ENCODE measurements at regions not wholly inside any gene's neighbourhood (a gene's known extent, or its start where the extent isn't known, plus 50 kb on each side); places are given as distances from the start of the nearest gene placed in this dataset.

DNA sequence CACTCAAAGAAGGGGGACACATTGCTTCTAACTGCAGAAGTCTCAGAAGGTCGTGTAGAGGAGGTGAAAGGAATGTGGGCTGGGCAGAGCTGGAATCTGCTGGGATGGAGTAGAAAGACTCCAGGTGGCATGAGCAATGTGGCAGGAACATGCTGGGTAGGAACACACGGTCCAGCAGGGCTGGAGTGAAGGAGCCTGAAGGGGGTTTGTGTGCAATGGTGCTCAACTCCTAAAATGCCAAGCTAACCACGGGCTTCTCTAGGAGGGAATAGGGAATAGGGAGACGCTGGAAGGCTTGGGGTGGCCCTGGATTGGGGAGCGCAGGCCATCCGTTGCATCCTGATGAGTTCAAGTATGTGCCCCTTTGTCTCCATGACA is 253.8 kb downstream of the FAM43A start:
- H4K20me1 ChIP-seq (ENCODE audit: control insufficient read depth, insufficient read depth, low read length, poor library complexity, severe bottlenecking), result no peaks in the 10 kb centered on the region
- no peaks in the 10 kb centered on the region for H3K36me3 ChIP-seq (replicated peaks in 1 of 2; ENCODE audit: control extremely low read depth in 1 of 2, control insufficient read depth in 1 of 2, extremely low read depth in 1 of 2, insufficient read depth in 2 of 2, low read length in 1 of 2)
- no peak overlapping the region for H2AFZ ChIP-seq (ENCODE audit: insufficient read depth, low read depth, low read length, poor library complexity, severe bottlenecking)
- DNase-seq, result no peak
- intact Hi-C loops (cut with micrococcal nuclease), result no loop called here
- Mint-ChIP-seq H3K27ac (peak overlapping the region; percentile 5), H3K4me3 (no peak overlapping the region), H3K9me3 (ENCODE audit: insufficient read depth) (peaks cover 3% of the 10 kb centered on the region), H3K4me1 (peaks cover 23% of the 10 kb centered on the region), H3K27me3 (peaks cover 18% of the 10 kb centered on the region)
- H3K4me1 ChIP-seq (ENCODE audit: control insufficient read depth in 2 of 2, insufficient read depth in 2 of 2, low read length in 2 of 2), result peaks cover 18 to 29% of the 10 kb centered on the region in 2 donors
- ATAC-seq (ENCODE audit: low read depth), result no peak
- 92% methylated on average over 5 of the region's 6 CpGs for WGBS (ENCODE audit: insufficient coverage)
- ChIA-PET POLR2A (no interaction called here), CTCF (no interaction called here)
- H3K9ac ChIP-seq (ENCODE audit: low read length), result no peak overlapping the region
- no peak overlapping the region for H3K4me2 ChIP-seq (replicated peaks; ENCODE audit: low read depth, low read length, poor library complexity, severe bottlenecking)
- H3K27ac ChIP-seq (ENCODE audit: low read length in 2 of 2), result no peak overlapping the region
- H3K9me3 ChIP-seq (ENCODE audit: control extremely low read depth in 1 of 3, control insufficient read depth in 2 of 3, insufficient read depth in 1 of 3, low read length in 2 of 3), result no peaks in the 10 kb centered on the region
- H3K4me3 ChIP-seq (ENCODE audit: control extremely low read depth in 1 of 5, extremely low read depth in 1 of 5, insufficient read depth in 1 of 5, low read depth in 2 of 5, low read length in 4 of 5), result no peak overlapping the region
- H3K79me2 ChIP-seq (ENCODE audit: control insufficient read depth, insufficient read depth, low read length), result no peaks in the 10 kb centered on the region
- TF ChIP-seq EZH2 (IDR thresholded peaks at IDR 0.05; ENCODE audit: borderline replicate concordance, insufficient read depth, low read depth, low read length, poor library complexity, severe bottlenecking) (no peak), CTCF (IDR thresholded peaks at IDR 0.05) (no peak)
- H3K27me3 ChIP-seq (replicated peaks in 1 of 4; ENCODE audit: control extremely low read depth in 1 of 4, control insufficient read depth in 3 of 4, insufficient read depth in 4 of 4, low read length in 3 of 4), result no peaks in the 10 kb centered on the region

GRCh38 chr3:194939949-194940770 is 254.5 kb downstream of the FAM43A start:
- no peak overlapping the region for H3K27ac Mint-ChIP-seq
- CTCF ChIA-PET, result no interaction called here

More at GRCh38 chr3:194939949-194940770, 254.5 kb downstream of the FAM43A start:
- intact Hi-C loops (cut with micrococcal nuclease), result no loop called here
- no peaks in the 10 kb centered on the region for H3K79me2 ChIP-seq (ENCODE audit: control insufficient read depth, insufficient read depth, low read length)
- peaks cover 14% of the 10 kb centered on the region for H3K27me3 Mint-ChIP-seq
- H3K9ac ChIP-seq (ENCODE audit: low read length), result no peak overlapping the region
- H3K27me3 ChIP-seq (replicated peaks in 1 of 4; ENCODE audit: control extremely low read depth in 1 of 4, control insufficient read depth in 3 of 4, insufficient read depth in 4 of 4, low read length in 3 of 4), result no peaks in the 10 kb centered on the region
- H2AFZ ChIP-seq (ENCODE audit: insufficient read depth, low read depth, low read length, poor library complexity, severe bottlenecking), result no peak overlapping the region
- WGBS (ENCODE audit: insufficient coverage), result 91% methylated on average over 15 of the region's 17 CpGs
- peaks cover 24% of the 10 kb centered on the region for H3K4me1 Mint-ChIP-seq
- H4K20me1 ChIP-seq (ENCODE audit: control insufficient read depth, insufficient read depth, low read length, poor library complexity, severe bottlenecking), result no peaks in the 10 kb centered on the region
- no peaks in the 10 kb centered on the region for H3K36me3 ChIP-seq (replicated peaks in 1 of 2; ENCODE audit: control extremely low read depth in 1 of 2, control insufficient read depth in 1 of 2, extremely low read depth in 1 of 2, insufficient read depth in 2 of 2, low read length in 1 of 2)
- peaks cover 18 to 29% of the 10 kb centered on the region in 2 donors for H3K4me1 ChIP-seq (ENCODE audit: control insufficient read depth in 2 of 2, insufficient read depth in 2 of 2, low read length in 2 of 2)
- H3K27ac ChIP-seq (ENCODE audit: low read length in 2 of 2), result no peak overlapping the region
- no peak for ATAC-seq (ENCODE audit: low read depth)
- DNase-seq, result no peak
- H3K9me3 Mint-ChIP-seq (ENCODE audit: insufficient read depth), result peaks cover 3% of the 10 kb centered on the region
- H3K4me3 ChIP-seq (ENCODE audit: control extremely low read depth in 1 of 5, extremely low read depth in 1 of 5, insufficient read depth in 1 of 5, low read depth in 2 of 5, low read length in 4 of 5), result no peak overlapping the region
- no peak overlapping the region for H3K4me3 Mint-ChIP-seq
- TF ChIP-seq EZH2 (IDR thresholded peaks at IDR 0.05; ENCODE audit: borderline replicate concordance, insufficient read depth, low read depth, low read length, poor library complexity, severe bottlenecking) (no peak), CTCF (IDR thresholded peaks at IDR 0.05) (no peak)
- POLR2A ChIA-PET, result no interaction called here
- no peaks in the 10 kb centered on the region for H3K9me3 ChIP-seq (ENCODE audit: control extremely low read depth in 1 of 3, control insufficient read depth in 2 of 3, insufficient read depth in 1 of 3, low read length in 2 of 3)
- no peak overlapping the region for H3K4me2 ChIP-seq (replicated peaks; ENCODE audit: low read depth, low read length, poor library complexity, severe bottlenecking)

Measured in B cell (primary cell).